ENCODE measurements at regions not wholly inside any gene's neighbourhood (a gene's known extent, or its start where the extent isn't known, plus 50 kb on each side); places are given as distances from the start of the nearest gene placed in this dataset.

DNA sequence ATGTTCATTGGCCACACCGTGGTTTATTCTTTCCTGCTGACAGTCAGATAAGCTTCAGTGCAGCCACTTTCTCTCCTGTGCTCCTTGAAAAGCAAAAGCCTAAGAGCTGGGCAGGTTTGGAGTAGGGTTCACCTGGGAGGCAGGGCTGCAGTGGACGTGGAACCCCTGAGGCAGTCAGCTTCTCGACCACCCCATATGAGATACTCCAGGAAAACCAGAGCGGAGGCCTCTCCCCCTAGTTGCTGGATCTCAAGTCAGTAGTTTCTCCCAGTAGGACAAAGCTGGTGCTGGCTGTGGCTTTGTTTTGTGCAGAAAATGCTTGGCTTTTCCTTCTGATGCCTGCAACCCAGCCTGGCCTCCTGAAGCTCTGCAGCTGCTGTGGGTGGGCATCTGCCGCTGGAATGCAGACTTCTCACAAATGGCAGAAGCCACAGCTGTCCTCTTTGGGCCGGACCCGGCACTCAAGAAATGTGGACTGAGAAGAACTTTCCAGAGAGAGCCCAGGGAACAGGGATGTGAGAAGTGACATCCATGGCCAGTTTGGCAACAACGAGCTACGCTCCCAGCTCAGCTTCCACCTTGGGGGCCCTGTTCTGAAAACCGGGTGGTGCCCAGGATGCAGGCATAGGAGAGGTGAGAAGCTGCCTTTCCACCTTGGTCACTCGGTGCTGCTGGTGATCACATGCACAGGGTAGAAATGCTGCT is 276.6 kb upstream of the TCERG1L start:
- TF ChIP-seq, protein P1, sequence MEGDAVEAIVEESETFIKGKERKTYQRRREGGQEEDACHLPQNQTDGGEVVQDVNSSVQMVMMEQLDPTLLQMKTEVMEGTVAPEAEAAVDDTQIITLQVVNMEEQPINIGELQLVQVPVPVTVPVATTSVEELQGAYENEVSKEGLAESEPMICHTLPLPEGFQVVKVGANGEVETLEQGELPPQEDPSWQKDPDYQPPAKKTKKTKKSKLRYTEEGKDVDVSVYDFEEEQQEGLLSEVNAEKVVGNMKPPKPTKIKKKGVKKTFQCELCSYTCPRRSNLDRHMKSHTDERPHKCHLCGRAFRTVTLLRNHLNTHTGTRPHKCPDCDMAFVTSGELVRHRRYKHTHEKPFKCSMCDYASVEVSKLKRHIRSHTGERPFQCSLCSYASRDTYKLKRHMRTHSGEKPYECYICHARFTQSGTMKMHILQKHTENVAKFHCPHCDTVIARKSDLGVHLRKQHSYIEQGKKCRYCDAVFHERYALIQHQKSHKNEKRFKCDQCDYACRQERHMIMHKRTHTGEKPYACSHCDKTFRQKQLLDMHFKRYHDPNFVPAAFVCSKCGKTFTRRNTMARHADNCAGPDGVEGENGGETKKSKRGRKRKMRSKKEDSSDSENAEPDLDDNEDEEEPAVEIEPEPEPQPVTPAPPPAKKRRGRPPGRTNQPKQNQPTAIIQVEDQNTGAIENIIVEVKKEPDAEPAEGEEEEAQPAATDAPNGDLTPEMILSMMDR (IDR thresholded peaks at IDR 0.05; ENCODE audit: insufficient read depth, low read length, poor library complexity, severe bottlenecking) = no peak
- Histone ChIP-seq H3K4me3 (replicated peaks; ENCODE audit: low read depth, low read length) (no peak overlapping the region), H3K27me3 (replicated peaks; ENCODE audit: control insufficient read depth, insufficient read depth, low read length) (no peaks in the 10 kb centered on the region), H3K36me3 (ENCODE audit: control insufficient read depth, insufficient read depth, low read length) (no peaks in the 10 kb centered on the region)
- DNase-seq (ENCODE audit: extremely low read depth, insufficient read length) = no peak

DNA sequence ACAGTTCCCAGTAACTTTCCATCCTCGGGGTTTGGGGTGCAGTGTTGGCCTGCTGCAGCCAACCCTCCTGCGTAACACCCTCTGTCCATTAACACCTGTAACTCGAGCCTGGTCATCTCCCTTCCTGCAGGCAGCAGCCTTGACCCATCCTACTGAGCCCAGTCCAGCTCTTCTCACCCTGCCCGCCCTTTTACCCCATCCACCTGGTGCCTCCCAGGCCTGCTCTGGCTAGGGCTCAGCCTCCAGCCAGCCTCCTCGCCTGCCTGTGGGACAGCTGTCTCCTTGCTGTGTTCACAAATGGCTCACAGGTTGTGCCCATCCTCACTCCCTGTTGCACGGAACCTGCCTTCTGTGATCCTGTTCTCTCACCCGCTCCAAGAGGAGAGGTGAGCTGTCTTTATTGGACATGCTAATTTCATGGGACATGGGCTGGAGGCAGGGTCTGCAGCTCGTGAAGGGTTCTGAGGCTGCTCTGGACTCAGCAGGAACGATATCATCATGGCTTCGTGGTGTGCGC is 277.2 kb upstream of the TCERG1L start:
- no peaks in the 10 kb centered on the region for H3K36me3 ChIP-seq (ENCODE audit: control insufficient read depth, insufficient read depth, low read length)
- DNase-seq (ENCODE audit: extremely low read depth, insufficient read length) = no peak
- H3K4me3 ChIP-seq (replicated peaks; ENCODE audit: low read depth, low read length) = no peak overlapping the region
- TF ChIP-seq, protein P1 (IDR thresholded peaks at IDR 0.05; ENCODE audit: insufficient read depth, low read length, poor library complexity, severe bottlenecking) = no peak
- no peaks in the 10 kb centered on the region for H3K27me3 ChIP-seq (replicated peaks; ENCODE audit: control insufficient read depth, insufficient read depth, low read length)

DNA sequence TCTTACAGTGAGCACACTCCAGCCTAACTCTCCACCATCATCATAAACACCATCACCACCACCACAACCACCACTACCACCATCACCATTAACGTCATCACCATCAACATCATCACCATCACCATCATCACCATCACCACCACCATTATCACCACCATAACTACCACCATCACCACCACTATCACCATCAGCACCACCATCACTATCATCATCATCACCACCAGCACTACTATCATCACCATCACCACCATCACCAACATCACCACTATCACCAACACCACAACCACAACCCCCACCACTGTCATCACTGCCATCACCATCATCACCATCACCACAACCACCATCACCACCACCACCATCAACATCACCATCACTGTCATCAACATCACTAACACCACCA is 279.0 kb upstream of the TCERG1L start:
- DNase-seq (ENCODE audit: extremely low read depth, insufficient read length) = no peak
- H3K27me3 ChIP-seq (replicated peaks; ENCODE audit: control insufficient read depth, insufficient read depth, low read length) = no peaks in the 10 kb centered on the region
- TF ChIP-seq, protein P1 (IDR thresholded peaks at IDR 0.05; ENCODE audit: insufficient read depth, low read length, poor library complexity, severe bottlenecking) = no peak
- H3K4me3 ChIP-seq (replicated peaks; ENCODE audit: low read depth, low read length) = no peak overlapping the region
- H3K36me3 ChIP-seq (ENCODE audit: control insufficient read depth, insufficient read depth, low read length) = no peaks in the 10 kb centered on the region

DNA sequence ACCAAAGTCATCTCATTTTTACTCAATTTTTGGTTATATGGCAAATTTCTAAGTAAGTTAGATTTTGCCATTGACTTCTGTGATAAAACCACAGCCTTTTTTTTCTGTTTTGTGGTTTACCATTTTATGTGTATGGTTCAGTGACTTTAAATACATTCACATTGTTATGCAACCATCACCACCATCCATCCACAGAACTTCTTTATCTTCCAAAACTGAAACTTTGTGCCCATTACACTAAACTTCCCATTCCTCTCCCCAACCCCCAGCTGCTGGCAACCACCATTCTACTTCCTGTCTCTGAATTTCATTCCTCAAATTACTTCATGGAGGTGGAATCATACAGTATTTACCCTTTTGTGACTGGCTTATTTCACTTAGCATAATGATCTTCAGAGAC is 280.4 kb upstream of the TCERG1L start:
- Histone ChIP-seq H3K27me3 (replicated peaks; ENCODE audit: control insufficient read depth, insufficient read depth, low read length) (no peaks in the 10 kb centered on the region), H3K4me3 (replicated peaks; ENCODE audit: low read depth, low read length) (no peak overlapping the region), H3K36me3 (ENCODE audit: control insufficient read depth, insufficient read depth, low read length) (no peaks in the 10 kb centered on the region)
- DNase-seq (ENCODE audit: extremely low read depth, insufficient read length) = no peak
- TF ChIP-seq, protein P1 (IDR thresholded peaks at IDR 0.05; ENCODE audit: insufficient read depth, low read length, poor library complexity, severe bottlenecking) = no peak

DNA sequence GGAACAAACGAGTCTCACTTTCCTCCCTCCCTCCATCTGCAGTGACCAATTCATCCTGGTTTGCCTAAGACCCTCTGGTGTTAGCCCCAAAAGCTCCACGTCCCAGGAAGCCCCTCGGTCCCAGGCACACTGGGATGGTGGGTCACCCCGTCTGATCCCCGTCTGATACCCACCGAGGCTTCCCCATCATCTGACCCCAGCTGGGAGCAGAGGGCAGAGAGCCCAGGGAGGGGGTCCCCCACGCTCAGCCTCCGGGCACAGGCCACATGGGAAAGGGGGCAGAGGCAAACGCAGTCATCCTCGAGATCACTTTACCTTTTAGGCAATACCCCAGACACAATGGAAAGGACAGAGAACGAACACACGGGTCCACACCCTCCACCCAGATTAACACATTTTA is 291.6 kb upstream of the PPP2R2D start:
- TF ChIP-seq, protein P1 (IDR thresholded peaks at IDR 0.05; ENCODE audit: insufficient read depth, low read length, poor library complexity, severe bottlenecking) = no peak
- Histone ChIP-seq H3K27me3 (replicated peaks; ENCODE audit: control insufficient read depth, insufficient read depth, low read length) (no peaks in the 10 kb centered on the region), H3K4me3 (replicated peaks; ENCODE audit: low read depth, low read length) (no peak overlapping the region), H3K36me3 (ENCODE audit: control insufficient read depth, insufficient read depth, low read length) (no peaks in the 10 kb centered on the region)
- no peak for DNase-seq (ENCODE audit: extremely low read depth, insufficient read length)

Data from GM06990 (cell line).